HG03378 (cell line): ENCODE measurements at regions not wholly inside any gene's neighbourhood (a gene's known extent, or its start where the extent isn't known, plus 50 kb on each side); places are given as distances from the start of the nearest gene placed in this dataset.

ENCODE experiments used
- ATAC-seq: cut with Tn5 transposase; IDR thresholded peaks from one replicate; pipeline ENCODE4 v1.9.1; 2021; ENCODE audit warnings: mild to moderate bottlenecking, moderate library complexity; ENCODE audit not compliant: unreplicated experiment

- ATAC-seq = no peak
These were observed 187.4 kb downstream of the TMEM18 start for GRCh38 chr2:489838-490237.

- ATAC-seq = no peak
These were observed 188.1 kb downstream of the TMEM18 start for GRCh38 chr2:489084-489483.

GRCh38 chr2:487186-488079, 189.8 kb downstream of the TMEM18 start:
- ATAC-seq = no peak

GRCh38 chr2:486371-486770, 190.8 kb downstream of the TMEM18 start:
- no peak for ATAC-seq

- ATAC-seq = no peak
These were observed 193.5 kb upstream of the ALKAL2 start for GRCh38 chr2:481388-481787.

GRCh38 chr2:479490-480176, 191.7 kb upstream of the ALKAL2 start:
- ATAC-seq = no peak

- no peak for ATAC-seq
These were observed 191.1 kb upstream of the ALKAL2 start for GRCh38 chr2:479031-479430.

- no peak for ATAC-seq
These were observed 183.7 kb upstream of the ALKAL2 start for GRCh38 chr2:471560-471959.

GRCh38 chr2:469514-469913, 181.6 kb upstream of the ALKAL2 start:
- ATAC-seq = no peak

- ATAC-seq = no peak
These were observed 180.9 kb upstream of the ALKAL2 start for GRCh38 chr2:468648-469336.

- ATAC-seq = no peak
These were observed 180.2 kb upstream of the ALKAL2 start for GRCh38 chr2:467892-468647.

GRCh38 chr2:467543-467891, 179.6 kb upstream of the ALKAL2 start:
- ATAC-seq = no peak

GRCh38 chr2:467101-467500, 179.2 kb upstream of the ALKAL2 start:
- ATAC-seq = no peak

- no peak for ATAC-seq
These were observed 176.8 kb upstream of the ALKAL2 start for GRCh38 chr2:464562-465309.

- peak; percentile 88 for ATAC-seq
These were observed 173.0 kb upstream of the ALKAL2 start for GRCh38 chr2:460861-461260.

- no peak for ATAC-seq
These were observed 172.0 kb upstream of the ALKAL2 start for GRCh38 chr2:459931-460330.

- no peak for ATAC-seq
These were observed 170.5 kb upstream of the ALKAL2 start for GRCh38 chr2:458425-458815.

GRCh38 chr2:457792-458424, 170.0 kb upstream of the ALKAL2 start:
- ATAC-seq = no peak

GRCh38 chr2:457262-457661, 169.4 kb upstream of the ALKAL2 start:
- no peak for ATAC-seq

GRCh38 chr2:455913-456312, 168.0 kb upstream of the ALKAL2 start:
- no peak for ATAC-seq
